HEK293T (cell line): ENCODE measurements at regions not wholly inside any gene's neighbourhood (a gene's known extent, or its start where the extent isn't known, plus 50 kb on each side); places are given as distances from the start of the nearest gene placed in this dataset.

Source experiments
- CTCF ChIA-PET: fragments of 350-600 bp; formaldehyde crosslinking; extraction: SDS; loops from one replicate; lab custom pipeline; 2021; ENCODE audit warnings: antibody characterized with exemption, inconsistent platforms; lab: Yijun Ruan, JAX
- POLR2A ChIA-PET: fragments of 350-600 bp; formaldehyde crosslinking; extraction: SDS; loops from one replicate; lab custom pipeline; 2020; ENCODE audit warnings: antibody characterized with exemption, inconsistent platforms; lab: Yijun Ruan, JAX
- DNase-seq: peaks from one replicate; pipeline ENCODE4 v3.0.0; 2012; ENCODE audit warnings: mixed read lengths; ENCODE audit errors: extremely low spot score
- ARNT ChIP-seq: fragments of 450-650 bp; IDR thresholded peaks from 2 replicates; pipeline ENCODE4 v1.6.1; 2017; ENCODE audit warnings: mild to moderate bottlenecking
- BHLHE40 ChIP-seq: fragments of 450-650 bp; IDR thresholded peaks from 2 replicates; pipeline ENCODE4 v1.6.1; 2016; ENCODE audit warnings: mild to moderate bottlenecking, moderate library complexity, borderline replicate concordance
- CTBP1 ChIP-seq: fragments of 450-650 bp; IDR thresholded peaks from 2 replicates; pipeline ENCODE4 v1.6.1; 2016; ENCODE audit warnings: borderline replicate concordance
- ELF4 ChIP-seq: fragments of 450-650 bp; IDR thresholded peaks from 2 replicates; pipeline ENCODE4 v1.6.1; 2017; ENCODE audit warnings: antibody characterized with exemption
- FOXA1 ChIP-seq: fragments of 450-650 bp; IDR thresholded peaks from 2 replicates; pipeline ENCODE4 v1.6.1; 2016; ENCODE audit warnings: mild to moderate bottlenecking
- FOXK2 ChIP-seq: fragments of 450-650 bp; IDR thresholded peaks from 2 replicates; pipeline ENCODE4 v1.6.1; 2016; ENCODE audit warnings: mild to moderate bottlenecking
- FOXM1 ChIP-seq: fragments of 450-650 bp; IDR thresholded peaks from 2 replicates; pipeline ENCODE4 v1.6.1; 2017; ENCODE audit warnings: mild to moderate bottlenecking, borderline replicate concordance
- HDGF ChIP-seq: fragments of 450-650 bp; IDR thresholded peaks from 2 replicates; pipeline ENCODE4 v1.6.1; 2017; ENCODE audit warnings: antibody characterized with exemption, borderline replicate concordance
- L3MBTL2 ChIP-seq: fragments of 450-650 bp; conservative IDR thresholded peaks from 2 replicates; pipeline ENCODE4 v1.6.1; 2016; ENCODE audit warnings: mild to moderate bottlenecking
- LEF1 ChIP-seq: fragments of 450-650 bp; IDR thresholded peaks from 2 replicates; pipeline ENCODE4 v1.6.1; 2017; ENCODE audit warnings: mild to moderate bottlenecking, borderline replicate concordance
- NFRKB ChIP-seq: fragments of 450-650 bp; IDR thresholded peaks from 2 replicates; pipeline ENCODE4 v1.6.1; 2016; ENCODE audit warnings: mild to moderate bottlenecking, moderate library complexity
- PKNOX1 ChIP-seq: fragments of 450-650 bp; IDR thresholded peaks from 2 replicates; pipeline ENCODE4 v1.6.1; 2016
- SP1 ChIP-seq: fragments of 450-650 bp; IDR thresholded peaks from 2 replicates; pipeline ENCODE4 v1.6.1; 2017
- SUZ12 ChIP-seq: fragments of 450-650 bp; IDR thresholded peaks from 2 replicates; pipeline ENCODE4 v1.6.1; 2016; ENCODE audit warnings: mild to moderate bottlenecking
- TARDBP ChIP-seq: fragments of 450-650 bp; IDR thresholded peaks from 2 replicates; pipeline ENCODE4 v1.6.1; 2016
- ZNF384 ChIP-seq: fragments of 450-650 bp; IDR thresholded peaks from 2 replicates; pipeline ENCODE4 v1.6.1; 2016

- POLR2A ChIA-PET = no interaction called here
- no peak for DNase-seq
- CTCF ChIA-PET = no interaction called here
- TF ChIP-seq SP1 (no peak), TARDBP (no peak), PKNOX1 (no peak), SUZ12 (no peak), BHLHE40 (no peak), FOXK2 (no peak), ELF4 (no peak), ZNF384 (no peak), CTBP1 (no peak), L3MBTL2 (no peak), HDGF (no peak), FOXA1 (no peak), ARNT (no peak), FOXM1 (no peak), NFRKB (no peak), LEF1 (no peak)
Observed at GRCh38 chr2:51633073-51633472, 601.1 kb upstream of the NRXN1 start.

- CTCF ChIA-PET = no interaction called here
- TF ChIP-seq HDGF (no peak), ELF4 (no peak), SUZ12 (no peak), FOXA1 (no peak), SP1 (no peak), LEF1 (no peak), ARNT (no peak)
- POLR2A ChIA-PET = no interaction called here
- DNase-seq = no peak
Observed at GRCh38 chr2:51629406-51629805, 597.5 kb upstream of the NRXN1 start.

- CTCF ChIA-PET = no interaction called here
- POLR2A ChIA-PET = no interaction called here
- DNase-seq = no peak
- TF ChIP-seq ZNF384 (no peak), CTBP1 (no peak), ARNT (no peak), BHLHE40 (no peak), ELF4 (no peak), LEF1 (no peak), TARDBP (no peak), FOXK2 (no peak), L3MBTL2 (no peak), SUZ12 (no peak), PKNOX1 (no peak), FOXM1 (no peak), SP1 (no peak), NFRKB (no peak), FOXA1 (no peak), HDGF (no peak)
Observed at GRCh38 chr2:51628917-51629316, 597.0 kb upstream of the NRXN1 start.

- ChIA-PET POLR2A (no interaction called here), CTCF (no interaction called here)
- no peak for TF ChIP-seq SUZ12
- TF ChIP-seq SP1 = no peak
- no peak for TF ChIP-seq CTBP1
- TF ChIP-seq BHLHE40 = no peak
- no peak for TF ChIP-seq HDGF
- no peak for TF ChIP-seq TARDBP
- TF ChIP-seq NFRKB = no peak
- no peak for DNase-seq
Observed at GRCh38 chr2:51624995-51625394, 593.1 kb upstream of the NRXN1 start.

GRCh38 chr2:51620796-51621195 lies 588.9 kb upstream of the NRXN1 start:
- no peak for DNase-seq
- ChIA-PET CTCF (no interaction called here), POLR2A (no interaction called here)
- TF ChIP-seq L3MBTL2 (no peak), BHLHE40 (no peak), PKNOX1 (no peak), FOXK2 (no peak), SP1 (no peak), TARDBP (no peak), FOXM1 (no peak), LEF1 (no peak), ELF4 (no peak), NFRKB (no peak)

GRCh38 chr2:51619961-51620360 lies 588.0 kb upstream of the NRXN1 start:
- POLR2A ChIA-PET = no interaction called here
- CTCF ChIA-PET = no interaction called here
- no peak for DNase-seq
- TF ChIP-seq SUZ12 (no peak), FOXK2 (no peak), LEF1 (no peak), TARDBP (no peak), CTBP1 (no peak), FOXA1 (no peak), ARNT (no peak), FOXM1 (no peak), PKNOX1 (no peak), NFRKB (no peak), BHLHE40 (no peak), ZNF384 (no peak), SP1 (no peak), ELF4 (no peak), HDGF (no peak), L3MBTL2 (no peak)
